Kidney (tissue), 13 donors: ENCODE measurements at regions not wholly inside any gene's neighbourhood (a gene's known extent, or its start where the extent isn't known, plus 50 kb on each side); places are given as distances from the start of the nearest gene placed in this dataset.
A peak's percentile ranks its signal among the peaks of the same experiment; 100 is the strongest.

Experiments
- DNase-seq, 5 donors: peaks; one replicate each; pipeline ENCODE4 v3.0.0-alpha.2; 2013 to 2020
- FAIRE-seq: peaks from 2 replicates; lab custom pipeline; 2012; peaks lifted over from hg19 to GRCh38; lab: Jason Lieb, UNC
- H3K27ac ChIP-seq, 2 donors: one replicate each; pipeline ENCODE4 v1.7.0; 2013; ENCODE audit warnings: low read depth in 2 of 2, low read length in 2 of 2, inconsistent platforms in 1 of 2
- H3K27me3 ChIP-seq: one replicate; pipeline ENCODE4 v1.7.1; 2013; ENCODE audit warnings: low read length, inconsistent platforms; ENCODE audit not compliant: control insufficient read depth, insufficient read depth
- H3K36me3 ChIP-seq, 3 donors: one replicate each; pipeline versions ENCODE4 v1.7.0 to v1.7.1; 2013; ENCODE audit warnings: low read length in 3 of 3, control low read depth in 1 of 3, inconsistent platforms in 1 of 3; ENCODE audit not compliant: insufficient read depth in 3 of 3, control insufficient read depth in 2 of 3
- H3K4me1 ChIP-seq, 3 donors: one replicate each; pipeline versions ENCODE4 v1.7.0 to v1.7.1; 2013; ENCODE audit warnings: low read length in 3 of 3, inconsistent platforms in 1 of 3, low read depth in 1 of 3; ENCODE audit not compliant: control insufficient read depth in 2 of 3, insufficient read depth in 2 of 3
- H3K4me3 ChIP-seq, 3 donors: one replicate each; pipeline versions ENCODE4 v1.7.0 to v1.8.1; 2013; ENCODE audit warnings: low read length in 3 of 3, control low read depth in 1 of 3, inconsistent platforms in 1 of 3
- H3K9ac ChIP-seq, 3 donors: one replicate each; pipeline versions ENCODE4 v1.7.0 to v1.7.1; 2013; ENCODE audit warnings: low read length in 3 of 3, control low read depth in 1 of 3, inconsistent platforms in 1 of 3
- H3K9me3 ChIP-seq, 3 donors: one replicate each; pipeline versions ENCODE4 v1.7.0 to v1.7.1; 2013; ENCODE audit warnings: low read length in 3 of 3, control low read depth in 1 of 3, inconsistent platforms in 1 of 3; ENCODE audit not compliant: control insufficient read depth in 2 of 3, insufficient read depth in 1 of 3
- CTCF ChIP-seq: IDR thresholded peaks from 3 replicates; pipeline ENCODE4 v1.5.1; 2012; ENCODE audit warnings: mild to moderate bottlenecking, moderate library complexity, borderline replicate concordance; ENCODE audit not compliant: insufficient read depth; ENCODE audit errors: extremely low read depth
- intact Hi-C: fragments of 100-400 bp; cut with DNase I; formaldehyde crosslinking; loops from one replicate; pipeline ENCODE4 v1.11.1; 2022
- donor health status: control.
- donor health status: control.
- donor health status: control.
- donor health status: control.
- donor health status: control.
- donor health status: DM: yes; HTN: yes; CAD: no.
- donor health status: Normal renal cell carcinoma (clear cell type).

DNA sequence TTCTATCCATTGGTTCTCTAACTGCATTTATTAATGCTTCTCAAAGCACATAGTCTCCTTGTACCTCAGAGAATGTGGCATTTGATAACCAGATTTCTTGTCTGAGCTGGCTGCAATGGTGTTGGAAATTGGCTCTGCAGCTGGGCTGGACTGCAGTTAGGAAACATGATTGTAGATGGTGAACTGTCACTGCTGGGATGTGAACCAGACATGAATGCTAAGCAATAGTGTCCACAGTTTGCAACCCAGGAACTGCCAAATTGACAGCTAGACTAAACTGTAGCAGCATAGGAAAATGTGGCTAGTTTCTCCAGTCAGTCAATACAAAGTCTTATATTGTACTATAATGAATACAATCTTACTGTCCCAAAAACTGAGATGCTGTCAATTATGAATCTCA, 656.6 kb upstream of the GOLIM4 start:
- FAIRE-seq (no peak), DNase-seq (no peak)
- Histone ChIP-seq H3K4me3 (no peak overlapping the region), H3K4me1 (no peaks in the 10 kb centered on the region), H3K27ac (no peak overlapping the region), H3K36me3 (no peaks in the 10 kb centered on the region), H3K9me3 (no peaks in the 10 kb centered on the region), H3K27me3 (no peaks in the 10 kb centered on the region), H3K9ac (no peak overlapping the region)
- no peak for TF ChIP-seq CTCF
- intact Hi-C loops, result no loop called here

GRCh38 chr3:168747697-168748096, 652.0 kb upstream of the GOLIM4 start:
- H3K4me3 ChIP-seq, result no peak overlapping the region
- H3K9me3 ChIP-seq, result no peaks in the 10 kb centered on the region
- no peak overlapping the region for H3K9ac ChIP-seq
- no peaks in the 10 kb centered on the region for H3K4me1 ChIP-seq
- no peak for DNase-seq
- intact Hi-C loops, result no loop called here
- H3K27ac ChIP-seq, result no peak overlapping the region
- no peaks in the 10 kb centered on the region for H3K27me3 ChIP-seq
- FAIRE-seq, result no peak
- TF ChIP-seq CTCF, result no peak
- no peaks in the 10 kb centered on the region for H3K36me3 ChIP-seq

- no peak for TF ChIP-seq CTCF
- Histone ChIP-seq H3K27ac (no peak overlapping the region), H3K27me3 (no peaks in the 10 kb centered on the region), H3K36me3 (no peaks in the 10 kb centered on the region), H3K9ac (no peak overlapping the region), H3K4me1 (no peaks in the 10 kb centered on the region), H3K4me3 (no peak overlapping the region), H3K9me3 (peaks cover 0 to 4% (median 0%) of the 10 kb centered on the region in 3 donors)
- peak in 3 of 5 donors; percentile 14 to 57 (median 40) for DNase-seq
- intact Hi-C loops, result no loop called here
- no peak for FAIRE-seq
Observed at GRCh38 chr3:168738527-168739325, 643.0 kb upstream of the GOLIM4 start.

GRCh38 chr3:168736202-168736601, 640.5 kb upstream of the GOLIM4 start:
- TF ChIP-seq CTCF, result no peak
- Histone ChIP-seq H3K4me1 (no peaks in the 10 kb centered on the region), H3K36me3 (no peaks in the 10 kb centered on the region), H3K9ac (no peak overlapping the region), H3K4me3 (no peak overlapping the region), H3K27me3 (no peaks in the 10 kb centered on the region), H3K9me3 (peaks cover 0 to 4% (median 0%) of the 10 kb centered on the region in 3 donors), H3K27ac (no peak overlapping the region)
- DNase-seq (no peak), FAIRE-seq (no peak)
- intact Hi-C loops, result no loop called here
